SK-N-MC (cell line): ENCODE measurements at regions not wholly inside any gene's neighbourhood (a gene's known extent, or its start where the extent isn't known, plus 50 kb on each side); places are given as distances from the start of the nearest gene placed in this dataset.

Experiments
- EZH2 ChIP-seq: fragments of 200-600 bp; sonication (generic); IDR thresholded peaks from one replicate; pipeline ENCODE4 v1.6.1; 2017; ENCODE audit warnings: antibody characterized with exemption
- FOXP2 ChIP-seq: optimal IDR thresholded peaks from 2 replicates; pipeline ENCODE3; 2011; ENCODE audit warnings: mild to moderate bottlenecking, moderate library complexity; ENCODE audit not compliant: insufficient read depth; ENCODE audit errors: extremely low read length, control extremely low read depth
- POLR2AphosphoS5 ChIP-seq: IDR thresholded peaks from 2 replicates; pipeline ENCODE4 v1.6.1; 2012; ENCODE audit warnings: mild to moderate bottlenecking, low read depth, low read length, borderline replicate concordance

DNA sequence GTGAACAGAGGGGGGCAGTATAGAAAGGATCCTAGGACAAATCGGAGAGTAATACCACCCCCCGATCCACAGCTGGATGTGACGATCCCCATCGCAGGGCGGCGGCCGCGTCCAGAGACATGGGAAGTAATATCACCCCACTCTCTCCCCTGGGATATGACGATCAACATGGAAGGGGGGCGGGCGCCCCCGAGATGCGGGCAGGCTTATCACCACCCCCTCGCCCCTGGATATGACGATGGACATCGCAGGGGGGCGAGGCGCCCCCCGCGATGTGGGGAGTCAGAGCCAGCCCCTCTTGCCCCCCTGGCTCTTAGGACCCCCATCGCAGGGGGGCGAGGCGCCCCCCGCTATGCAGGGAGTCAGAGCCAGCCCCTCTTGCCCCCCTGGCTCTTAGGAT, 120.4 kb upstream of the OSBPL11 start:
- TF ChIP-seq EZH2 (no peak), POLR2AphosphoS5 (no peak), FOXP2 (no peak)
